HG02973 (cell line): ENCODE measurements at regions not wholly inside any gene's neighbourhood (a gene's known extent, or its start where the extent isn't known, plus 50 kb on each side); places are given as distances from the start of the nearest gene placed in this dataset.

Experiments used
- ATAC-seq: cut with Tn5 transposase; IDR thresholded peaks from one replicate; pipeline ENCODE4 v1.9.1; 2021; ENCODE audit warnings: moderate library complexity; ENCODE audit not compliant: unreplicated experiment

DNA sequence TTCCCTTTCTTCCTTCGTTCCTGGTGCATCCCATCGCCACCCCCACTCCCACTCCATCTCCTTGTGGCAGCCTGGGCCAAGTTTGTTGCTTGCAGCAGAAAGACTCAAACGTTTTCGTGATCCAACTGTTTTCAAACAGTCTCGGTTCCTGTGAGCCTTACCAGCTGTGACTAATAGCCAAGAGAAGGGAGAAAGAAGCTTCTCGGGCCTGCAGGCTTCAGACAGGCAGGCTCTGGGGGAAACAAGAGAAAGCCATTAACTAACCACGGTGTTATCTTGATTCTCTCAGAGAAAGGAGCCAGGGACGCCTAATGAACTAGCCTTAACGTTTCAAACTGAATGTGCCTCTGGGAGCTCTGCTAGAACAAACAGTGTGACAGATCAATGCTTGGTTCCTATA, 742.0 kb downstream of the NR2F2 start:
- ATAC-seq: no peak

DNA sequence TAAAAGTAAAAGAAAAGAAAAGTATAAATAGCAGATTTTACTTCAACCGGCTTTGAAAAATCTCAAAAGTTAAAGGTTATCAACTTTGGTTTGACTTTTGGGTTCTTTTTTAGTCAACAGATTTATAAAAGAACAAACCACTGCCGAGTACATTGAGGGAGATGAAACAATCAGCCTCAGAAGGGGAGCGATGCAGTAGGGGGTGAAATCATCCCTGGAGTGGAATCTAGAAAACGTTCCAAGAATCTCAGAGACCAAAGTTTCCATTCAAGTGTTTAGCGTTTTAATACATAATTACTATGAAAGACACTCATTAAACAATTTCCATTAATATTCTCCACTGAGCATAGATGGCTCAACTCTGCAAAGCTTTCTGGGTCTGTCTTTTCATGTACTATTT, 745.5 kb downstream of the NR2F2 start:
- ATAC-seq: no peak

DNA sequence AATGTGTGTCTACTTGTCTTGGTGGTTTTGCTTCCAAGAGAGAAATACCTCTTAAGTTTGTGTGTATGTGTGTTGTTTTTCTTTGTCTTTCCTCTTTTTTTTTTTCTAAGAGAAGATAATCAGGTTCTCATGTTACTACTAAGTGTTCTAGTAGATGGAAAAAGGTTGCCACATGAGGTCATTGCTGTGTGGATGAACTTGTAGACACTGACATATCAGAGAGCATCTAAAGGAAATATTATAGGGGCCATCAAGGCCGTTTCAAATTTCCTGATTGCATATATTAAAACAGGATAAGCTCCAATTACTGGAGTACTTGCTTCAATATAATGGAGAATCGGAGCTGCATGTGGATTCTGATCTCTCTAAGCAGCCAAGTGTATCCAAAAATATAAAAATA, 747.5 kb downstream of the NR2F2 start:
- ATAC-seq: no peak

DNA sequence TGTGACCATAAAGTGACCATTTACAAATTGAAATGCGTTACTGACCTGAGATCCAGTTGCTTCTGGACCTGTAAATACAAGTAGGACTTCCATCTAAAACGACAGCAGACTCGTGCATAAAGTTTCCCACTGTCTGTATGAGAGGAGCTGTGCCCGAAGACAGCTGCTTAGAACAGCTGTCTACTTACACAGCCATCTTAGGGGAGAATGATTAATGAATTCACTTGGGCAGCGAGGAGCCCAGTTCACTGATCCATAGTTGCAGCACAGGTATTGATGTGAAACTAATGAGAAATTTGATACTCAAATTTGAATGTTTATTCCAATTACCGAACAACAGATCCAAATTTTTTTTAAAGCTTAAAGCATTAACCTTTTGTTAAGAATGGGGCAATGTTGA, 748.1 kb downstream of the NR2F2 start:
- no peak for ATAC-seq

DNA sequence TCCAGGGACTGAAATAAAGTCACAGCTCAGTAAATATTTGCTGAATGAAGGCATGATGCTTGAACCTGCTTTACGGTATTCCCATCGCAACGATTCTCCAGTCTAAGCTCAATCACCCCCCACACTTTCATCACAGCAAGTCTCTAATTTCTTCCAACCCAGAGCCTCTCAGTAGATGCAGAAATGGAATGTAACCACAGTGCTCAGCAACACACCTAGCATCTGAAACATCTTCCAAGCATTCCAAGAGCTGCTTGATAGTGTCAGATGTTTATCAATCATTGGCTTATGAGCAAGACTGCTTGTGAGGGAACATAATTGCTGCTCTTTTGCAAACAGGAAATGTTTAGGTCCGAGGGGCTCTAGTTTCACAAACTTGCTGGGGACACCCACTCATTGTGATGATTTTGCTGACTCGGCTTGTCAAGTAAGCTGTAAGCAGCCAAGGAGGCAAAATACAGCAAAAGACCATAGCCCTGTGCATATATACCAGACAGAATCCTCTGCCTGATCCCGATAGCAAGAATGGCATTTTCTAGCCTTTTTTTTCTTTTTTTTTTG, 751.2 kb downstream of the NR2F2 start:
- ATAC-seq: no peak

DNA sequence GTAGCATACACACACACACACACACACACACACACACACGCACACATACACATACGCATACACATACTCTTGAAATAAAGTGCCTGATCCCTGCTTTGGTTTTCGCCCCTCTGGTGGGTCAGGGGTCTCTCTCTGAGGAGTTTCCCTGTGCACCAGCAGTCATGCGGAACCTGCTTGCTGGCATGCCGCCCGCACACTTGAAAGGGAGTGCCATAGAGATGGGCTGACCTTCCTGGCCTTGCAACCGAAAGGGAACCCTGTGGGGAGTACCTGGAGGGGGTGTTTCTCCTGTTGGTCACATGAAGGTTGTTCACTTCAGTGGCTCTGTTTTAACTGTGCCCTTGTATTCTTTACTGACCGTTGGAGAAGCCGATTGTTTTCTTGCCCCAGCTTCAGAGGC, 752.3 kb downstream of the NR2F2 start:
- ATAC-seq: no peak

DNA sequence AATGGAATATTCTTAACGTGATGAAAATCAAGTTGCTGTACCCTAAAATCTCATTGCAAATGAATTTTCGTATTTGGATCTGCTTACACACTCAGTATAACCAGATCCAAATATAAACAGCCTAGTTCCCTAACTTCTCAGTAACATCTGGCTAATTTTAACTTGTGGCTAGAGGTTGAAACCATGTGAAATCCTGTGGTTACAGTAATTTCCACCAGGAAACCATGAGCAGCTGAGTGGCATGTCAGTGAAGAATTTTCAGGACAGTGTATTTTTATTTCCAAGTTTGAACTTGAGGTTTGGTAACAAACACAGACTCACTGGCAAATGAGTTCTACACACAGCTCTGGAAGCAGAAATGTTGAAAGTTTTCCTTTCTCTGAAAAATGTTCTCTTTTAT, 754.1 kb downstream of the NR2F2 start:
- ATAC-seq: no peak

DNA sequence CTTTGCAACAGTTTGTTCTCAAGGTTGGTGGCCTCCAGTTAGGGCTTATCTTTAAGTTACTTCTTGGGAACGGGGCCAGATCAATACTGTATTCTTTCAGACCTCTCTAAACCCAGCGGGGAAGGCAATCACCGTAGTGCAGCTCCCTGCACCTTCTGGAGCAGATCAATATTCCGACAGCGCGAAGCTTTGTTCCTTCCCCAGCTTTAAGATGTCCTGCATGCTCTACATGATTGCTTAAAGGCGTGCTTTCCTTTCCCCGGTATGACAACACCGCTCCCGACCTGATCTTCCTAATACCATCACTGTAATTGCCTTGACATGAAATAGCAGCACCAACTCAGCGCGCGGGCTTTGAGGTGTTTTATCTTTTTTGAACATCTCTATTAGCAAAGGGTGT, 755.2 kb downstream of the NR2F2 start:
- no peak for ATAC-seq

DNA sequence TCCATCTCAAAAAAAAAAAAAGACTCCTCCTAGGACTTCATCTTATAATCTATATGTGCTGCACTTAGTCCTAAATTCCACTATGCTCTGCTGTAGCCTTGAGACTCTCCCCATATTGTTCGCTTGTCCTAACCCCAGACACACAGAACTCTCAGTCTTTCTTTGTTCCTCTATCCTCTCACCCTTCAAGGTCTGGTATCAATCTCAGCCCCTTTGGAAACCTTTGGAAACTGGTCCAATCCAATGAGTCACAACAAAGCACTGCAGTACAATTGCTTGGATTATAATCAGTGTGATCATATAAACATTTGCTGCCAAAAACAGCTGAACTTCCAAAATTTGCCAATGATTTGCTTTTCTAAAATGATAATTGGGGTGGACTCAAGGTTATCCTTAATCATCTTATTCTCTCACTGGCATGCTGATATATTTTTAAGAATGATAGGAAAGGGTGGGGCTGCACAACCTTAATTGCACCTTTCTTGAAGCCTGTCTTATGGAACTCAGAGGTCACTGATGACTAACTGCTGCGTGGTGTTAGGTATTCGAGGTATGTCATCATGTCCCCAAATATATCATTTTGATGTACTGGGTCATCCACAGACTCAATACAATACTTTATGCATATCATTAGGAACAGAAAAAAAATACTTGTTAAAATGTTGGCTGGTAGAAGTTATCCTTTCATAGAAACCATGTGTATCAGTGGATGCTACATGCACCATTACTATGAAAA, 756.7 kb downstream of the NR2F2 start:
- no peak for ATAC-seq

DNA sequence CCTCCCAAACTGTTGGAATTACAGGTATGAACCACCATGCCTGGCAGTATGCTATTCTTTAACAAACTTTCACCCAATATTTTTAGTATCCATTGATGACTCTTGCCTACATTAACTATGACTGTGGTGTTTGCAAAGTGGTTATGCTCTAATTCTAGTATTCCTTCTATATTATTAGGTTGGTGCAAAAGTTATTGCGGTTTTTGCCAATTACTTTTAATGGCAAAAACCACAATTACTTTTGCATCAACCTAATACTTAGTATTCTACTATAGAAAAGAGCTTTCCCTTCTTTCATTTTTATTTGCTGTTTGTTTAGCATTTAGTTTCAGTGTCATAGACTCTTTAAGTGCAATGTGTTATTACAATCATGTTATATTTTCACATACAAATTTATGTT, 760.6 kb downstream of the NR2F2 start:
- no peak for ATAC-seq

DNA sequence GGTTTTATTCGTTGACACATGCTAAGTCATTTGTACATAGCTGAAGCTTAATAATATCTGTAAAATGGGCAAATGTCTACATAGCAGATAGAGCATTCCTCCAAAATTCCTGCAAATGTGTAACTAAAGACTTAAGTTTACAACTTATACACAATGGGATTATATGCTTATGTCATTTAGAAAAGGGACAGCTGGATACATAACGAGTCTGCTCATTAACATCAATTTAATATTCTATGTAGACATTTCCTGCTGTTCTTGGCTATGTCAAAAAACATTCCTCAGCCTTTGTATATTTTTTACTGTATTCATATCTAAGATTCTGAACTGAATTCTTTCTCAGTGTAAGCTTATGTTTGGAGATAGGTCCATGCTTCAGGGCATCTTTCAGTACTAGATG, 762.2 kb downstream of the NR2F2 start:
- ATAC-seq: no peak

DNA sequence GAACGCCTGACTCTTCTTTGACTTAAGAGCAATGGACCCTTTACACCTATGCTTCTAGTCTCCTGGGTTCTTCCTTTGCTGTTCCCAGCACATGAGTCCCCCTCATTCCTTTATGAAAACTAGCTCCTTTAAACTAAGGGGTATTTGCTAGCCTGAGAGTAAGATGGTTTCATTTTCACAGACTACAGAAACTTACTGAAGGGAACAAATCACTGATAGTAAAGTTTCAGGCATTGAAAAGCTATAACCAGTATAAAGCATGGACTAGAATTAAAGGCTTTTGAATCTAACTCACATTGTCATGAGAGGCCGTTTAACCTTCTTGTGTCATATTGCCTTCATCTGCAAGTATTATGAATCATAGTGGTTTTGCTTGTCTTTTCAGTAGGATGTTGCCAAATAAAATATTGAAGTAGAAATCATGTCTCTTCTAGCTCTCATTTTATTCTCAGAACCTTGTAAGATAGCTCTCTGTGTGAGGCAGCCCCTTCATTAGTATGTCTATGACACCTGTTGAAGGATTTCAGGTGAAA, 765.9 kb downstream of the NR2F2 start:
- no peak for ATAC-seq

DNA sequence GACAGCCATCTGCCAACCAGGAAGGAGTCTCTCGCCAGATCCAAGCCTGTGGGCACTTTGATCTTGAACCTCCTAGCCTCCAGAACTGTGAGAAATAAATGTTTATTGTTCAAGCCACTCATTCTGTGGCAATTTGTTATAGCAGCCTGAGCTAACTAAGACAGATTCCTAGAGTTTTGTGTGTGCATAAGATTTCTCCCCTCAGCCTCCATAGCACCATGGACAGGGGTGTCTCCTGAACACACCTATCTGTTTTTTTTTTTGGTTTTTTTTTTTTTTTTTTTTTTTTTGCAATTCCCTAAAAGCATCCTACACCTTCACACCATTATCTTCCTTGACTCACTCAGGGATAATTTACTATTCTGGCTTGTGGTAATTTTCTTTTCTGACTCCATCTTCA, 768.5 kb downstream of the NR2F2 start:
- no peak for ATAC-seq

DNA sequence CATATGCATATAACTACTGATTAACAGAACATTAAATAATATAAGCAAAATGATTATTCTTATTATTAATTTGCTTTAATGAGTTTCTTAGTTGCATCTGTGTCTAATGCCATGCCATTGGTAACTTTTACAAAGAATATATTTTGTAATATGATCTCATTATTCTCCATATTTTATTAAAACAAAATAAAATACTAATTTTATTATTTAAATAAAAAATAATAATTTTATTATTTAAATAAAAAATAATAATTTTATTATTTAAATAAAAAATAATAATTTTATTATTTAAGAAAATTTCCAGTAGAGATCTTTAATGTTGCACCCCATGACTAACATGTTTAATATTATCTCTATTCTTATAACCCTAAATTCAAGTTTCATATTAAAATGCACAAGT, 771.1 kb downstream of the NR2F2 start:
- ATAC-seq: no peak

DNA sequence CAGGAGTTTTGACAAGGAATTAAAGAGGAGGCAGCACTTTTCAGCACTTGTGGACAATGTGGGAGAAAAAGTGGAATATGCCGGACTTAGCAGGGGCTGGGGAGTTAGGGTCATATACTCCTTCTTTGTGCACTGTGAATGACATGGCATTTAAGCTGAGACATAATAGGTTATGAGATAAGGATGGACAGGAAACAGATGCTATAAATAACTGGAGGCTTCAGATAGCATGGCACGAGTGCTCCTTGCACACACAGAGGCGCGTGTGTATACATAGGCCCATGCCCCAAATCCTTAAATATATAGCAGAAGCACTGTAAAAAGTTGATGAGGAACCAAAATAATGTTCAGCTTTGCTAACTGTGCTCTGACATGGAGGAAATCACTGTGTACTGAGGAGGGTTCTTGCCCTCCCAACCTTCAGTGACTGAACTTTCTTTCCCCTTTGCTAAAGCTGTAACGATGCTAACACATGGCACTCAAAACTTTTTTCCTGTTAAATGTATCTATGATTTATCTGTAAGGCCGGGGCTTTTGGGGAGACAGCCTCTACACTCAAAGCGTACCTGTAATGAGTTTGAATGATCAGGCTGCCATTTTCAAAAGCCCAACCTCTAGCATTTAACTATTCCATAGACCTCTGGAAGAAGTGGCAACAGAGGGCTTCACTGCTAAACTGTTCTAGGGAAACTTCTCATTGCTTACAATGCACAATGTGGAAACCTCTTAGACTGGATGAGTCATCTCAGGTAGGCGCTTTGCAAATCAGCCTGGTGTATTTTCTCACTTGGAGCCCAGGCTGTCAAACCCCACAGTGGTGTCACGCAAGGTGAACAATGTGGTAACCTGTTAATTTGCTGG, 784.6 kb downstream of the NR2F2 start:
- no peak for ATAC-seq

DNA sequence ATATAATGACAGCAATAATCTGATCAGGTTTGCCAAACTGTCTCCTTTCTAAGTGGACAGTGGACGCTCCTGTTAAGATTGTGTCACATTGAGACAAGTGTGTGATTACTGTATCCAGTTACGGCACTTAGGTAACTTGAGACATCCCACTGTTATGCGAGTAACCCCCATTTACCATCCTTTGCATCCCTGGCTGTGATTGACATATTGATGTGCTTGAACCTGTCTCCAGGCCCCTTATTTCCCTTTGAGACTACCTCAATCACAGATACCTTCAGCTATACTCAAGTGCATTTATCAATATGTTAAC, 785.2 kb downstream of the NR2F2 start:
- no peak for ATAC-seq

DNA sequence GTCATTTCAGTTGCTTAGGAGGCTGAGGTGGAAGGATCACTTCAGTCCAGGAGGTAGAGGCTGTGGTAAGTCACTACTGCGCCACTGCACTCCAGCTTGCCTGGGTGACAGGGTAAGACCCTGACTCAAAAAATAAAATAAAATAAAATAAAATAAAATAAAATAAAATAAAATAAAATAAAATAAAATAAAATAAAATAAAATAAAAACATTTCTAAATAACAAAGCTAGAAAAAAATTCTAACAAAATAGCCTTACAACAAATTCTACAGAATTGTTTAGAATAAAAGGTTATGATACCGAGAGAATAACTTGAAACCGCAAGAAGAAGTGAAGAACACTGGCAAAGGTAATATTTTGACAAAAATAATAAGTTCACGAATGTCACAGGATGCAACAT, 794.3 kb downstream of the NR2F2 start:
- ATAC-seq: no peak

DNA sequence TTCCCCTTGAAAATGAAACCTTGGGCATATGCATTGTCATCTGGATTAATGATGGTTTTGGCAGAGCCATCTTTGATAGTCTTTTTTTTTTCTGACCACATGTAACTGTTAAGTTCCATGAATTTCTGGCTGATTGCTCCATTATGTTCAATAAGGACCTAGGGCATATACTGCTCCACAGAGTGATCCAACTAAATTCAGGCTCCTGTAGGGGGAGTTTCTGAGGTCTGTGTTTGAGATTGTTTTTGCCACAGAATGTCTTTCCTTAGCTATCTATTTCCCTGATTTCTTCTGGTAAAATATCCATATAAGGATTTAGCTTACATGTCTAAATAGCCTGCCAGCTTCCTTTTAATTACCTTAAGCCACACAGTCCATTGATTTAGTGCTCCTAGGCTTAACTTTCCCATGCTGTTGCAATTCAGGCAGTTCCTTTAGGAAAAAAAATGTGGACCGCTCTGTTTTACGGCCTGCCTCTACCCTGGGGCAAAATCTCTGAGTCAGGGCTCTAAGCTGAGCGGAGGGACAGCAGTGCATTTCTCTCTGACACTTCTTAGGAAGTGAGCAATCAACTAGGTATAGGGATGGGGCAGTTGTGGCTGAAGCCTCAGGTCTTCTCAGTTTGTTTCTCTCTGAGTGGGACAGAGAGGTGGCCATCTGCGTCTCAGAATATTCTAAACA, 796.2 kb downstream of the NR2F2 start:
- no peak for ATAC-seq

DNA sequence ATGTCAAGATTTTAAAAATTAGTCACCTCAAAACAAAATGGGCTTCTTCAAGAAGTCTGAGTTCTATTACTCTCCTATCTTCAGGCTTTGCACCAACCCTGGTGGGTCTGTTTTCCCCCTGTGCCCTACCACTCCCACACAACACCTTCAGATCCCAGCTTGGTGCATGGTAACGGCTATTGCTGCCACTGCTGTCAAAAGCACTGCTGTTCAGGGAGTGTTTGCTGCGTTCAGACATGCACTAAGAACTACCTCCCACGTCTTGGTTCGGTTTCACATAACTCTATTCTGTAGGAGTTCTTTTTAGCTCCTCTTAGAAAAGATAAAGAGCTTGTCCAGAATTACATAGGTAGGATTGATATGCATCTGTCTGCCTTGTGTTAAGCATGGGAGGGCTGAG, 799.2 kb downstream of the NR2F2 start:
- no peak for ATAC-seq

DNA sequence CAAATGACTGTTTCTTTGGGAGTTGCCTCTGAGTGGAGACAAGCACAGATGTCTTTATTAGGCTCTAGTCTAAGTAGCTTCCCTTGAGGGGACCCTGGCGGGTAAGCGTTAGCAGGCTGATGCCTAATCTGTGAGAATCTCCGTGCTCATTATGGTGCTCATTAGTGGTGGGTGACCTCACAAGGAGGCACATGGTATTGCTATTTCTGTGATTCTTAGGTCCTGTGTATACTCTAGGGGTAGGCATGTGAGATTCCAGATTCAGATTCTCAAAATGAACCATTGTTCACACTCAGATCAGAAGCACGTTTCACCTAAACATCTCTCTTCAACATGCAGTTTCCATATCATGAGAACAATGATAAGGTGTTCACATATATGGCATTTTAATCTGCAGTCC, 809.7 kb downstream of the NR2F2 start:
- ATAC-seq: no peak

DNA sequence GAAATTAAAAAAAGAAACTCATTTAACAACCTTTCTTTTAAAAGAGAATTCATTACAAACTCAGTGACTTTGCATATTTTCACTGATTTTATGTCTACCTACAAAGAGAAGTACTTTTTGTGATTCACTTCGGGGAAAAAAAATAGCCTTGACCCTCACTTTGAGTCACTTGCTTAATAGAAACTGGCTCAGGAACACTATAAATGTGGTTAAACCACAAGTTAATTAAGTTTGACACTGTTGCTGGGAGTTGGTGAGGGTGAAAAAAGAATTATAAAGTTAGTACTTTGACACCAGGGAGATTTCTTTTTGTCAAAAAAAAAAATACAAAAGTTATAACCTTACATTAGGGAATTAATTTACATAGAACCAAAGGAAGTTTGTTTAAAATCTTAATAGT, 810.9 kb downstream of the NR2F2 start:
- ATAC-seq: no peak

DNA sequence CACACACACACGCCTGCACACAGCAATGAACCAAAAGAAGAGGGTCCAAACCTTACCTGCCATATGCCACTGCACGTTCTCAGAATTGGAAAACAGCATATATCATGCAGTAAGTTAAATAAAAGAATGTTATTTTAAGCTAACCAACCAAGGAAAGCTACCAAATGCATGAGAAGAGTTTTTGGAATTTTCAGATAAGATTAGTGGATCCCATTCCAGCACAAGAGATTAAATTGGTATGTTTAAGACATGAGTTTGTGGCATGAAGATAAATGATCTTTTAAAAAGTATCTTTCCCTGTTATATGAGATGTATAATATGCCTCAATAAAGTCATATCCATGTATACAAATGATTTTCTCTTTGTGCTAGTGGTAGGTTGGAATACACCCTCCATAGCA, 811.4 kb downstream of the NR2F2 start:
- ATAC-seq: no peak
